BLaER1 (cell line): ENCODE measurements at regions not wholly inside any gene's neighbourhood (a gene's known extent, or its start where the extent isn't known, plus 50 kb on each side); places are given as distances from the start of the nearest gene placed in this dataset.
"Not testable (repeated sequence)": the region's sequence is repeated elsewhere in the genome, so short reads cannot be mapped to it uniquely, and the experiment has no call there.

Experiments used
- H3K27ac ChIP-seq: shearing (Covaris generic); formaldehyde crosslinking; 2 replicates; pipeline ENCODE4 v1.8.1; 2022
- H3K27me3 ChIP-seq: shearing (Covaris generic); formaldehyde crosslinking; 2 replicates; pipeline ENCODE4 v1.8.1; 2022
- H3K36me3 ChIP-seq: shearing (Covaris generic); formaldehyde crosslinking; 2 replicates; pipeline ENCODE4 v1.8.1; 2022
- H3K4me1 ChIP-seq: shearing (Covaris generic); formaldehyde crosslinking; 2 replicates; pipeline ENCODE4 v1.8.1; 2022
- H3K4me2 ChIP-seq: shearing (Covaris generic); formaldehyde crosslinking; 2 replicates; pipeline ENCODE4 v1.8.1; 2022
- H3K4me3 ChIP-seq: shearing (Covaris generic); formaldehyde crosslinking; 2 replicates; pipeline ENCODE4 v1.8.1; 2022
- H3K9ac ChIP-seq: shearing (Covaris generic); formaldehyde crosslinking; 2 replicates; pipeline ENCODE4 v1.8.1; 2022
- H3K9me3 ChIP-seq: shearing (Covaris generic); formaldehyde crosslinking; 2 replicates; pipeline ENCODE4 v1.8.1; 2022
- H4K20me1 ChIP-seq: shearing (Covaris generic); formaldehyde crosslinking; 2 replicates; pipeline ENCODE4 v1.8.1; 2022
- Cebpa-rat ChIP-seq: shearing (Covaris generic); IDR thresholded peaks from 2 replicates; pipeline ENCODE4 v1.8.1; 2022

- TF ChIP-seq Cebpa-rat = no peak
- Histone ChIP-seq H3K27me3 (no peaks in the 10 kb centered on the region), H3K27ac (no peak overlapping the region), H3K4me2 (no peak overlapping the region), H3K9me3 (no peaks in the 10 kb centered on the region), H3K4me3 (no peak overlapping the region), H3K4me1 (no peaks in the 10 kb centered on the region), H3K36me3 (no peaks in the 10 kb centered on the region), H3K9ac (no peak overlapping the region), H4K20me1 (no peaks in the 10 kb centered on the region)
Measured at GRCh38 chr4:30868111-30868895, 148.1 kb downstream of the PCDH7 start.

GRCh38 chr4:30869387-30869786 lies 149.2 kb downstream of the PCDH7 start:
- H3K27ac ChIP-seq, H3K9ac ChIP-seq, H3K9me3 ChIP-seq, H3K36me3 ChIP-seq, H3K4me3 ChIP-seq, H3K4me1 ChIP-seq, H3K4me2 ChIP-seq, H3K27me3 ChIP-seq, H4K20me1 ChIP-seq: not testable (repeated sequence)

DNA sequence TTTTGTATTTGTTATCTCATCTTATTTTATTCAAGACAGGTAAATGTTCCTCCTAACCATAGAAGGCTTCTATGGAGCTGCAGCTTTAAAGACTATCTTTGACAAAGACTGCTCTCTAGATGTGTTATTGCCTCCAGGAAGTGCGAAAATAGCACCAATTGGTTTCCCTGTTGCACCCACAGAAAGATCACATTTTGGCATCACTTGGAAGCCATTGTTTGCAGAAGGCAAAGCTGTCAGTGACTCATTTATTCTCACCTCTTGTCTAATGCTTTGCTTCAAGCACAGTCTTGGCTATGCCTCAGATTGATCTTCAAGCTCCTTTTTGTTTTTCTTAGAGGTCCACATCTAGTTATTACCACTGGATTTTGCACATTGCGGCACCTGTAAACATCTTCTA lies 150.3 kb downstream of the PCDH7 start:
- H3K4me1 ChIP-seq = no peaks in the 10 kb centered on the region
- H3K4me2 ChIP-seq = no peak overlapping the region
- no peaks in the 10 kb centered on the region for H4K20me1 ChIP-seq
- no peak overlapping the region for H3K4me3 ChIP-seq
- no peaks in the 10 kb centered on the region for H3K27me3 ChIP-seq
- H3K27ac ChIP-seq = no peak overlapping the region
- no peaks in the 10 kb centered on the region for H3K9me3 ChIP-seq
- H3K9ac ChIP-seq = no peak overlapping the region
- no peaks in the 10 kb centered on the region for H3K36me3 ChIP-seq
- no peak for TF ChIP-seq Cebpa-rat

DNA sequence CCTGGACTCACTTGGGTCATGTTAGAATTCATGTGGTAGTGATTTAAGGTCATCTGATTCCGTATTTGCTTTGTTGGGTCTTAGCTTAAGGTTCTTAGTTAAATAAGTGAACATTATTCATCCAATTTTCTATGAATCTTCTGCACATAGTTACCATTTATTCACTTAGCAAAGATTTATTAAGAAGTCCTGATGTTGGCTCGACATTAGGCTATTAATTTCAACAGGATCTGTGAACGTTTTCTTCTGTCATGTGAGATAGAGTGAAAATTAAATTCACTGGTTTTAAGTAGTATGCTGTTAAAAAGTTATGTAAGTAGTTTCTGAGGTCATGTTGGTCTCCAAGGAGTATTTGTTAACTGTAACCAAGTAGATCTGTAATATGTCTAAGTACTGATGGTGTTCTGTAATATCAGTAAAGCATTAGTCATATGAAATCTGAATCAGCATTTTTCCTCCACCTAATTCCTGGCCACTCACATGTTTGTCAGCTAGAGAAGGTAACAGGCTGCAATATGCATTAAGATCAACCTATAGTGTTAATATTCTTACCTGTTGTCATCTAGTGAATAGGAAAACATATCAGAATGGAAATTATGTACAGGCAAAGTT lies 155.6 kb downstream of the PCDH7 start:
- TF ChIP-seq Cebpa-rat = no peak
- H3K9ac ChIP-seq = no peak overlapping the region
- H4K20me1 ChIP-seq = no peaks in the 10 kb centered on the region
- no peak overlapping the region for H3K4me2 ChIP-seq
- no peaks in the 10 kb centered on the region for H3K9me3 ChIP-seq
- H3K4me3 ChIP-seq = no peak overlapping the region
- H3K36me3 ChIP-seq = no peaks in the 10 kb centered on the region
- H3K4me1 ChIP-seq = no peaks in the 10 kb centered on the region
- no peaks in the 10 kb centered on the region for H3K27me3 ChIP-seq
- H3K27ac ChIP-seq = no peak overlapping the region

- no peak overlapping the region for H3K27ac ChIP-seq
- H3K36me3 ChIP-seq = no peaks in the 10 kb centered on the region
- no peaks in the 10 kb centered on the region for H3K9me3 ChIP-seq
- no peak overlapping the region for H3K4me3 ChIP-seq
- H3K4me2 ChIP-seq = no peak overlapping the region
- H3K4me1 ChIP-seq = no peaks in the 10 kb centered on the region
- H3K27me3 ChIP-seq = no peaks in the 10 kb centered on the region
- no peaks in the 10 kb centered on the region for H4K20me1 ChIP-seq
- no peak for TF ChIP-seq Cebpa-rat
- H3K9ac ChIP-seq = no peak overlapping the region
Measured at GRCh38 chr4:30879855-30880598, 159.9 kb downstream of the PCDH7 start.

- Histone ChIP-seq H3K9me3 (no peaks in the 10 kb centered on the region), H3K4me2 (no peak overlapping the region), H3K36me3 (no peaks in the 10 kb centered on the region), H3K4me3 (no peak overlapping the region), H3K27ac (no peak overlapping the region), H3K27me3 (no peaks in the 10 kb centered on the region), H3K4me1 (no peaks in the 10 kb centered on the region), H4K20me1 (no peaks in the 10 kb centered on the region), H3K9ac (no peak overlapping the region)
- TF ChIP-seq Cebpa-rat = no peak
Measured at GRCh38 chr4:30881985-30882384, 161.8 kb downstream of the PCDH7 start.

GRCh38 chr4:30882443-30882842 lies 162.3 kb downstream of the PCDH7 start:
- Histone ChIP-seq H3K27me3 (no peaks in the 10 kb centered on the region), H3K4me3 (no peak overlapping the region)

GRCh38 chr4:30882995-30883675 lies 163.0 kb downstream of the PCDH7 start:
- Histone ChIP-seq H3K4me3 (no peak overlapping the region), H3K4me1 (no peaks in the 10 kb centered on the region), H3K4me2 (no peak overlapping the region), H3K36me3 (no peaks in the 10 kb centered on the region), H3K9ac (no peak overlapping the region), H3K9me3 (no peaks in the 10 kb centered on the region), H3K27ac (no peak overlapping the region), H4K20me1 (no peaks in the 10 kb centered on the region), H3K27me3 (no peaks in the 10 kb centered on the region)
- TF ChIP-seq Cebpa-rat = no peak

More at GRCh38 chr4:30882443-30882842, 162.3 kb downstream of the PCDH7 start:
- no peaks in the 10 kb centered on the region for H3K4me1 ChIP-seq
- H3K9ac ChIP-seq = no peak overlapping the region
- no peaks in the 10 kb centered on the region for H4K20me1 ChIP-seq
- no peak overlapping the region for H3K27ac ChIP-seq
- no peak for TF ChIP-seq Cebpa-rat
- no peak overlapping the region for H3K4me2 ChIP-seq
- no peaks in the 10 kb centered on the region for H3K9me3 ChIP-seq
- H3K36me3 ChIP-seq = no peaks in the 10 kb centered on the region

DNA sequence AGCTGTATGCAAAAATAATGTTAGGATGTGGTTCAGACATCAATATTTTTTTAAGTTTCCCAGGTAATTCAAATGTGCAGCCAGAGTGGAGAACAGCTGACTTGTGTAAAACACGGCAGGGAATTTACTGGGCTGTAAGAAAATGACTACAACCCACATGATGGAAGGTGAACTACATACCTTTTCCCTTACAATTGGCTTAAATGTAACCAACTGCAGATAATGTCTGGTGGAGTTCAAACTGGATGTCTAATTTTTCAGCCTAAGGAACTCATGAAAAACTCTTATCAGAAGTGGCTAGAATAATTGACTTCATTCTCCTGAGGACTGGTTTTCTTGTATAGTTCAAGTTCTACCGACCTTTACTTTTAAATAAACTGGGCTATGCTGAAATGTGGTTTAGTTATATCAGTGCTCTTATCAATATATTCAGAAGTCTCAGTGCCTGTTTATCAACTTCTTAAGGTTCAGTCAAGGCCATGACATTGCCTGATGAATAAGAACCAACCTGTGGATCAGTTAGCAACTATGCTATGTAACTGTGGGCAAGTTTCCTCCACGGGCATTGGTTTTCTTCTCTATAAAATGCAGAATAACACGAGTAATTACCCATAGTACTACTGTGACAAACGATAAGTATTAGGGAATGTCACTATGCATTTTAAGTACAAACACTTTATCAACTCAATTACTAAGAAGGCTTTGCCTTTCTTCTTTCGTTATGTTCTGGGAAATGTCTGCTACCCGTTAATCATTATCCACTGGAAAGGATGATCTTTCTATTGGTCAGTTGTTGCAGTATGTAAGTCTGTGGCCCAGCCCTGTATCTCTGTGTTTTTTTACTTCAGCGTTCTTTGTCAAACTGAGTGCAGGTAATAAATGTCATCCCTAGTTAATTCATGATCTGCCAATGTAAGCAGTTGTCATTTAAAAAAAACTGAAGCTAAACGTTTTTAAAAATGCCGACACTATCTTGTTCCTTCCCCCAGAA lies 181.6 kb downstream of the PCDH7 start:
- Histone ChIP-seq H3K4me2 (no peak overlapping the region), H3K4me3 (no peak overlapping the region), H3K27ac (no peak overlapping the region), H3K36me3 (no peaks in the 10 kb centered on the region), H4K20me1 (no peaks in the 10 kb centered on the region), H3K4me1 (no peaks in the 10 kb centered on the region), H3K27me3 (no peaks in the 10 kb centered on the region), H3K9ac (no peak overlapping the region), H3K9me3 (no peaks in the 10 kb centered on the region)
- TF ChIP-seq Cebpa-rat = no peak
